Hematopoietic multipotent progenitor cell treated with erythropoietin and hydrocortisone succinate and interleukin-3 and kit ligand, for 17 days (in vitro differentiated cells): ENCODE measurements at regions not wholly inside any gene's neighbourhood (a gene's known extent, or its start where the extent isn't known, plus 50 kb on each side); places are given as distances from the start of the nearest gene placed in this dataset.

ENCODE experiments used
- DNase-seq: peaks from one replicate; pipeline ENCODE4 v3.0.0-alpha.2; 2015; ENCODE audit warnings: low spot score

DNA sequence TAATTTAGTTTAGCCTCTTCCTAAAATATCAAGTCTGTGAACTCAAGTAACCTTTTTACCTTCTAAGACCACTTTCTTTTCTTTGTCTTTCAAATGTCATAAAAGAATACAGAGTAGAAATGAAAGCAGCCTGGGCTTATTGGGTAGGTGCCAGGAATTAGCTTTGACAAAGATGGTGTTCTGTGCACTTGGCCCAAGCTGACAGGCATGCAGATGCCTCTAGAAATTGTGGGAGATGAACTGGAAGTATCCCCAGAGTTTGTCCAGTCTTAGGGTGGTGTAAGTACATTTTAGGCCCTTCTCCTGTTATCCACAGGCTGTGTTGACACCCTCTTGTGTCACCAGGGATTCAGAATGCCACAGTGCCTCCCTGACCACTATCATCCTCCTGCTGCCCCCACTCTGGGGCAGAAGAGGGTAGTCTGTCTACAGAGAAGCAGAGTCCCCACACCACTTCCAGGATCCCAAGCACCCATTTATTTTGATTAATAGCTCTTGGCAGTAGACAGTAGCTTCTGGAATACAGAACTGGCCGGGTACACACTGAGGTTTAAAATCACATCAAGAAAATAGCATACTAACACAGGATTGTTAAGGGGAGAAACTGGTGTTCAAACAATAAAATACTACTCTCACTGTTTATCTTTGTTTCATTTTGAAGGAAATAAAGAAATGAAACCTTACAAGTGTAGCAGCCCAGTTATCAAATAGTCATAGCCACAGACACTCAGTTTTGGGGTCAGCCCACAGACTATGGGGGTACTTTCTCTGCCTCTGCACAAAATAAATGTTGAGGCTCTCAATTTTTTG lies 343.2 kb downstream of the KCNRG start:
- DNase-seq: no peak

DNA sequence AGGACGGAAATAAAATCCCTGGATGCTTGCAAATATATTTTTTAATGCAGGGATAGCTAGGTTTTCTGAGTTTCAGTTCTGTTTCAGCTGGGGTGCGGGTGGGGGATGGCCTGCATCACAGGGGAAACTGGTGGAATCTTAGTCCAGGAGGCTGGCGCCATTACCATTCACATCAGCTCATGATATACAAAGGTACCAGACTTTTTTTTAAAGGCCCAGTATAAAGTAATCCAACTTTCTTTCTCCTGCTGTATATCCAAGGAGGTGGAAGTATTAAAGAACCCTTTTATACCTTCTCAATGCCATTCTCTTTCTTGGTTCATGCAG lies 343.8 kb downstream of the KCNRG start:
- no peak for DNase-seq

DNA sequence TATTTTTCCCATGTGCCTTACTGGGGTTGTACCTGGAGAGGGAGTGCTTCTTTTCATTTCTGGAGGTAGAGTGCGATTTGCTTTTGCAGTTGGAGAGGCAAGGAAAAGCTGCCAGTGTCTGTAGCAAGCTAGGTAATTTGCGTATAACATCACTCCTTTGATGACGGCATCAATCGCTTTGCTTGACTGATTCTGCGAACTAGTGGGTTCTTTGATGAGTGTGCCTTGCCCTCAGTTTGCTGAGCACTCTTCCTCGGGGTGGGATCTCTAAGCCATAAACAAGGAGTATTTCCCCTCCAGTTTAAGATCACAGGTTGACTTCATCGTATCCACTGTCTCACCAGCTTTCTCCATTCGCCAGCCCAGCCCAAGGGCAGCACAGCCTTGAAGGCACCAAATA lies 344.5 kb downstream of the KCNRG start:
- no peak for DNase-seq

DNA sequence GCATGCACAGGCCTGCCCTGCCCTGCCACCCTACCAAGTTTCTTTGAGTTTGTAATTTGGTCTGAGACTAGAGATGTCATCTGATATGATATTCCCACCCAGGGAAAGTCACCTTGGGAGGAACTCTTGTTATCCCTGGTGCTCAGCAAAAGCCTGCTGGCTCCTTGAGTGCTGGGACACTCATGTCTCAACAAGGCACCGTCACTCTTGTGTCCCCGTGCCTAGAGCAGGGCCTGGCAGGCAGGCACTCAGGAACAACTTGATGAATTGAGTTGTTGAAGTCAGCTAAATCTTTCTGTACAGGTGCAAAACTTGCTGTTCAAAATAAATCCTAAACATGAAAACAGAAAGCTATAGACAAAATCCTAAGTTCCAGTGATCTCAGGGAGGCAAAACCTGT lies 345.4 kb downstream of the KCNRG start:
- no peak for DNase-seq

DNA sequence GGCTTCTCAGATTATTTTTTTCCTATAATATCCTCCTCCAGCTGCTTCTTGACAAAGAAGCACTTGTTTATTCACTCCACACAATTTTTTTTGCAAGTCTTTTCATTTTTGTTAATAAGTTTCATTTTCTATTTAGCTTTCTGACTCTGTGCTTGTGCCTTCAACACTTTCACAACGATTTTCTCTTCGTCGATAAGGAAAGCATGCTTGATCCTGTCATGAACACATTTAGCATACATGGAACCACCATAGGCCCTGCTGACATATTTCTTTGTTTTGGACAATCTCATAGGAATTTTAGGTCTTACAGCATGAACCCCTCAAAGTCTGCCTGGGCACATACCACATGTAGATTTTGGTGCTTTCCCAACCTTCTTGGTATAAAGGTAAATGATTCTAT lies 346.0 kb downstream of the KCNRG start:
- no peak for DNase-seq

DNA sequence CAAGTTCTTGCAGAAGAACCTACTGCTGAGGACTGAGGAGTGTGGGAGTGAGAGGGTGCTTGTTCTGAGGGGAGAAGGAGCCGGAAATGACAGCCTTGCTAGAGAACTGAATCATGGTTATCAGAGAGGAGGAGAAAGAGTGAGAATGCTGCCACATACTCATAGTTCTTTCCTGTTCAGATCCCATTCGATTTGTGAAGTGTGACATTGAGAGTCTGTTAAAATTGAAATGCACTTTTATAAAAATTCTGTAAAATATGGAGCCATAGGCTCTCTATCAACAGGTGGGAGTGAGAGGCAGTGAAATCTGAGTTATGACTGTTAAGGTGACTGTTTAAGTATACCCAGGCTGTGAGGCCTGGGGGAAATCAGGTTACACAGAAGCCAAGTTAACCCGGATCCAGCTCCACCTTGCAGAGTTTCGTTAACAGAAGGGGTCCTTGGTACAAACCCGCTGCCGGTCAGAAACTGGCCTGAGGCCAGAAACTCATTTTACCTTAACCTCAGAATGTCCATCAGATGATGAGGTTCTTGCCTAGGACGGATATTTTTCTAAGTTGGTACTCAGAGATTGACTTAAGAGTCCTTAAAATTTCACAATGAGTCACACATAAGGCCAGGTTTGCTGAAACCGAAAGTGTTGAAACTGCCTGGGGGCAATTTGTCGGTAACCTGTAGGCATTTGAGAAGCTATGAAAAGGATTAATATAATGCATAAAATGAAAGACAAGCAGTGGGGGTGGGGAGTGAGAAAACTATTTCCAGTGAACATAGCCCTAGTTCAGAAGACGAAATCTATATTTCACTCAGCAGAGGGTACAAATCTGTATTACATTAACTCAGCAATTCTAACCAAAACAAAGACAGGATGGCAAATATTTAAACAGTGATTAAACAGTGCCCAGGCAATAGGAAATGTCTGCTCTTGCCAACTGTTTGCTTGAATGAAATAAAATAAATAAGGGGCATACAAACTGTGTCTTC lies 350.5 kb downstream of the KCNRG start:
- no peak for DNase-seq

DNA sequence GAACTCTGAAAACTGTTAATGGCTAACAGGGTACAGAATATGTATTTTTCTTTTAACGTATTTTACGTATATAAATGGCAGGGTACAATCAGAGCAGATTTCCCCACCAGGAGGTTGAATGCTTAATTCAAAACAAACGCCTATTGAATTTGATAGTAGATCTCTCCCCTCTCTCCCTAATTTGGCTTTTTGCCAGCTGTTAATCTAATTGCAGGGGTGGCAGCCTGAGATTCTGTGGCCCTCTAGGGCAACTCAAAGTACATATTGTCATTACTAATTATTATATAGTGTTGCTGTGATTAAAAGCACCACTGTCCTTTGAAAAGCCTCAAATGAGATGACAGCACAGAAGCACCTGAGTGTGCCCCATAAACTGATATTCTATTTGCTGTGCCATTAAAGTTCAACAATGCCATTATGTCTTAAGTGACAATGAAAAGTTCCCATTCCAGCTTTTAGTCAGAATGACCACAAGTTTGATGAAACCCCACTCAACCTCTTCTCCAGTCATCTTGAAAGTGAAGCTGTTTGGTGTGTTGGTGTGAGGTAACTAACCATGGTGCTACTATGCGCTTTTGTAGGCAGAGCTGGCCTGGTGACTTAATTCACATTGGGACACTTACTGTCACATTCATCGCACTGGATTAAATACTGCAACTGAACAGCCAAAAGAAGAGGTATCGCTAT lies 351.4 kb downstream of the KCNRG start:
- no peak for DNase-seq

DNA sequence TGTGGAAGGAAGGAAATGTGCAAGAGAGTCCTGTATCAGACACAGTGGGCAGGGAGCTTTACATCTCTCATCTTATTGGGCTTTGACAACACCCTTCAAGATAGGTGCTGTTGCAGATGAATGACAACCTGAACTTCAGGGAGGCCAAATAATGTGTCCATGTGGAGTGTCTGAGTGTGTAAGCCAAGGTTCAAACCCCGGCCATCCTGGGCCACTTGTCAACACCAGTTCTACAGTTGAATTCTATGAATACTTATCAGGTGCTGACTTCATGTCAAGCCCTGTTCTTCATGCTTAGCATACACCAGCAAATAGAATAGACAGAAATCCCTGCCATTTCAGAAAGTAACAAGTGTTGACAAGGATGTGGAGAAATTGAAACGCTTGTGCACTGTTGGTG lies 354.4 kb downstream of the KCNRG start:
- no peak for DNase-seq

DNA sequence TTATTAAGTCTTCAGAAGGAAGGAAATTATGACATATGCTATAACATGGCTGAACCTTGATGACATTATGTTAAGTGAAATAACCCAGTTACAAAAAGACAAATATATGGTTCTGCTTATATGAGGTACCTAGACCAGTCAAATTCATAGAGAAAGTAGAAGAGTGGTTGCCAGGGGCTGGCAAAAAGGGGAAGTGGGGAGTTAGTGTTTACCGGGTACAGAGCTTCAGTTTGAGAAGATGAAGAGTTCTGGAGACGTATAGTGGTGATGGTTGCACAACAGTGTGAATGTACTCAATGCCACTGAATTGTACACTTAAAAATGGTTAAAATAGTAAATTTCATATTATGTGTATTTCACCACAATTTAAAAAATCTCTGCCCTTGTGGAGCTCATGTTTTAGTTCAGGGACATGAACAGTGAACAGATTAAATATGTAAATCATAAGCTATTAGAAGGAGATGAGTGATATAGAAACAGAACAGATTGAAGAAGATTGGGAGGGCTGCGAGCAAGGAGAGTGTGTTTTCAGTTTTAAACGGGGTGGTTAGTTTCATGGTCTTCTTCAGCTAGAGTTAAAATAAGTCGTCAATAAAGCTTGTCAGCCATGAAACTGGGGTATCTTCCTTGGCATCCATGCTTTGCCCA lies 355.2 kb downstream of the KCNRG start:
- no peak for DNase-seq

DNA sequence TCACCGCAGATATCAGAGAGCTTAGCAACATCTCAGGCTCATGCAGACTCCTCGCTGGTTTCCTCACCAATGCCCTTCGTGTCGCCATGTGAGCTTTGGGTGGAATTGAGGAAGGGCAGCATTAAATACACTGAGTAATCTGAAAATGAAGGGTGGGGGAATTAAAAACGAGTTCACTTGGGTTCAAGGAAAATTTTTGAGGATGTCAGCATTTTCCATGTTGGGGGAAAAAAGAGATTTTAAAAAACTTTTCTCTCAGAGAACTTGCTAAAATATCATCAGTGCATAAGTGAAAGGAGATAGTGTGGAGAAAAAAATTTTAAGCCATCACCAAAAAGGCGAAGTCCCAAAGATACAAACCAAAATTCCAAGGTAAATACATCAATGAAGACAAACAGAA lies 359.3 kb downstream of the KCNRG start:
- no peak for DNase-seq

DNA sequence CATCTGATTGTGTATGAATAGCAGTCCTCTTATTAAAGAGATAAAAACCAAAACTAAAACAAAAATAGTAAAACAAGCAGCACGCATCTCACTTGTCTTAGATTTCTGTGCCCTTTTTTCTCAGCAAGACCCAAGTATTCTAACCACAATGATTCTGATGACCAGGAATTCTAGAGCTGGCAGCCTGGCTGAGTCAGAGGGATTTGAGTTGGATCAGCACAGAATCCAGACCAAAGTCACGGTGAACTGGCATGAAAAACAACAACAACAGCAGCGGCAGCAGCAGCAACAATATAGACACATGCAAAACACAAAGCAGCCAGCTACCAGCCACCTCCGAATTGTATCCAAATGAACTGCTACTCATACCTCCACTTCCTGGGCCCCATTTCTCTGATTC lies 360.5 kb downstream of the KCNRG start:
- no peak for DNase-seq

DNA sequence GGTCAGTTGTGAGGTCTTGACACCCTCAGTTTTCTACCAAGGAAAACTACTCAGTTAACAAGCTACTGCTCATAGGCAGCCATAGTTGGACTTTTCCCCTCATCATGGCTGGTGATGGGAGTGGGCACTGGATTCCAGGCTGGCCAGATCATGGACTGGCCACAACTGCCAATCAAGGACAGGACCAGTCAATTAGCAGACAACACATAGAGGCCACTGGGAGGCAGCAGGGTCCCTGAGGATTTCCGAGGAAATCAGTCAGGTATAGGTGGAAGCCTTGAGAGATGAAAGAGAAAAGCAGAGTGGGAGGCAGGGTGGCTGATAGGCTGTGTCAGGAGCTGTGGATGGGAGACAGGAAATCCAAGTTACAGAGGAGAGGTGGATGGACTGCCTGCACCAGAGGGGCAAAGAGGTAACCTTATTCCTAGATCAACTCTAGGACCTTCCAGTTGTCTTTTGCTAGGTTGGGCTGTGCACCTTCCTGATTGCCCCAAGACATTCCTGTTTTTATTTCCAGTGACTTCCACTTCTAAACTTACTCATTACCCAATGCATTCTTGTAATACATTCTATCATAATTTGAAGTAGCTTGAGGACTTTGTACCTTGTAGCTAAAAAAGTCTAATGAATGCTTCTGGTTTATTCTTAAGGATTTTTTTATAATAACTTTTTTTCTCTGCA lies 361.8 kb downstream of the KCNRG start:
- DNase-seq: no peak

DNA sequence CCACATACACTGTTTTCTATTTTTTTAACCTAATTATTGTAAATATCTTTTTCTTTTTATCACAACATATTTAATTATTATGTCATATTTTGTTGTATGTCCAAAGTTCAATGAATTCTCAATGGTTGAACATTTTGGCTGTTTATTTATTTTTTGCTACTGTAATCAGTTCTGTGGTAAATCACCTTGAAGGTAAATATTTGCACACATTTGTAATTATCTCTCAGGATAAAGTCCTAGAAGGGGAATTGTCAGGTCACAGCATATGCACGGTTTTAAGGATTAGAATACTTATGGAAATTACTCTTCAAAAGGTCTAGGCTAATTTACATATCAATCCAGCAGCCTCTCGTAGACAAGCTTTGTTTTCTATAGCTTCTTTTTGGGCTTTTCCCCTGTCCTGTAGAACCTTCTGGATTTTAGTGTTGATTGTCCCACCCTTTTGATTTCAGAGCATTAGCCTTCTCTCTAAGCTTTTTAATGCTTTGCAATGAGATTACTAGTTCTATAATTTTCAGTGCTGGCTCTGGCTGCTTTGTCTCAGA lies 362.6 kb downstream of the KCNRG start:
- no peak for DNase-seq

DNA sequence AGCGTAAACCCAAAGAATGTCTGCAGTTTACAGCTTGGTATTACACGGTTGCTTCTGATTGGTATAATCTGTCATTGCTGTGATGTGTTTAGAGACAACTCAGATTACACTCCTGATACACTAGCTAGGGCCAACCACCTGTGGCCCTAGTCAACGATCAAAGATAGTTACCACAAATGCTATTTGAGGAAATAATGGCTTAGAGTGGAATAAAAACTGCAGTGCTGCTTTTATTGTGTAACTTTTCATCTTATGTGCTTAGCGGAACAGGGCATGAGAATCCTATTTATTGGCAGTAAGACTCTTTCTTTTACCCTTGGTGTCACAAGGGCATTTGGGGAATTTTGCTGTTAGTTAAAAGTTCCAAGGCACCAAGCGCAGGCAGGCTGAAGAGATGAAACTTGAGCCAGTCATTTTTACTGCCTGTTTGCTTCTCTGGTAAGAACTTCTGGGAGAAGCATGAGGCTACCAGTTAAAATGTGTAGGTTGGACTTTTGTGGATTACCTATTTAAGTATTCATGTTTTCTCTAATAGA lies 363.3 kb downstream of the KCNRG start:
- DNase-seq: no peak

DNA sequence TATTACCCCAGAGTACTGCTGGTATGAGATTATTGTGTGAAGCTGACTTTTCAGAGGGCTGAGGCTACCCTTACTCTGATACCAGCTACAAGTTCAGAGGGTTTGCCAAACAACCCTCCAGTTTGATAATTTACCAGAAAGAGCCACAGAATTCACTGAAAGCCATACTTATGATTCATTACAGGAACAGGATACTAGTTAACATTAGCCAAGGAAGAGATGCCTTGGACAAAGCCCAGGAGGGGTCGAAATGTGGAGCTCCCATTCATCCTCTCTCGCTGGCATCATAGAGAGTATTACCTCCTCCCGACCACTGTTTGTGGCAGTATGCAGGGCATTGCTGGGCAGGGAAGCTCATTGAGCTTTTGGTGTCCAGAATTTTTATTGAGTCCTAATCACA lies 364.3 kb downstream of the KCNRG start:
- DNase-seq: no peak

DNA sequence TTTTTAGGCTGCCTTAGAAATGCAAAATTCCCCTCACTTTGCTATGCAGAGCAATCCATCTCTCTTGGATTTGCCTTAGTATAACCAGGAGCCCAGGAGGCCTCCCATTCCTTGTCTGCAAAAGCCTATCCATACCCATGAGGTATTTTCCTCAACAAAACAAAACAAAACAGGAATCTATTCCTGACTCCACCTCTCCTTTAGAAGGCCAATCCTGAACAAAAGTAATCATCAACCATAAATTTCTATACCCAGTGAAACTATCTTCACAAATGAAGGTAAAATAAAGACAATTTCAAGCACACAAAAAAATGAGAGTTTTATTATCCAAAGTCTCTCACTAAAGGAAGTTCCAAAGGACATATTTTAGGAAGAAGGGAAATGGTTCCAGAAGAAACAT lies 365.7 kb downstream of the KCNRG start:
- DNase-seq: no peak

DNA sequence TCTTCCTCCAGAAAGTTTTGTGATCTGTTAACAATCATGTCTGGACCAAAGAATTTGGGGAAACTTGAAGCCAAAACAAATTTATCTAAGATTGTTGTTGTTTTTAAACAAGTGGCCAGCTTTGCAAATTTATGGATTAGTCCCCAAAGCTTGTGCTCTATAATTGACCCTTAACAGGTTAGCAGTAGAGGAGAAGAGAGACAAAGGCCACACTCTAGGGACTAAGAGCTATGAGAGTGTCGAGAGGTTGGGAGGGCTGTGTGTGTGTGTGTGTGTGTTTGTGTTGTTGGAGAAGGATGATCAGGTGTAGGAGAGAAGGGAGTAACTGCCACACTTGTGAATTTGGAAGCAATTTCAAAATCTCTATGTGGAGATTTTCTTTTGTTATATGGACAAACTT lies 367.3 kb downstream of the KCNRG start:
- DNase-seq: no peak

DNA sequence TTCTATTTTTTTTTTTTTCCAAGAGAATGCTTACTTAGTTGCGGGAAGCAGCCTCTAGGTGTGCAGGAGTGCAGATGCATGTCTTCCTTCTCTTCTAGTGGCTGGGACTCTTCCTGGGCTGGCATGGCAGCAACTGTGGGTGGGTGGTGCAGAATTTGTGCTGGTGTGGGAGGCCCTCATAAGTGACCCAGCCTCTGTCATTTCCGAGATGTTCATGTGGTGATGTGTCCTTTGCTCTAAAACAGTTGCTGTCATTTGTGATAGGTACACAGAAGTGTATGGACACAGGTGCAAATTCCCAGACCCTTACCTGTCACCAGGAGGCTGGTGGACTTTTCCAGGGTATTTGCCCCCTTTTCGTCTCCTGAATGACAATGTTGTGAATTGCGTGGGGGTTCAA lies 367.7 kb downstream of the KCNRG start:
- no peak for DNase-seq

DNA sequence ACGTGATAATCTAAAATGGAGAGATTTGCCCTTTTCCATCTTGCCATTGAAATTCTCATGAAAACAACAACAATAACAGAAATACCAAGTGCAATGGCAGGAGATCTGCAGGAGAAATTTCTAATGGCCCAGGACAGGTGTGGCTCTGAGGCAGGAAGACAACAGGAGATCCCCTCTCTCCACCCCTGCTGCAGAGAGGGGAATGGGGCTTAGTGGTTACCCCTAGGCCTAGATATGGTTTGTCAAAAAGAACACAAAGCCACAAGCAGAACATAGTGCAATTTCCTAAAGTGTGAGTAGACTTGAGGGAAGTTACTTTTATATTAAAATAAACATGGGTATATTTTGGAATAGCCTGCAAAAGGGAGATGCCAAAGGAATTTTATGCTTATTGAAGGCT lies 369.5 kb downstream of the KCNRG start:
- DNase-seq: no peak

DNA sequence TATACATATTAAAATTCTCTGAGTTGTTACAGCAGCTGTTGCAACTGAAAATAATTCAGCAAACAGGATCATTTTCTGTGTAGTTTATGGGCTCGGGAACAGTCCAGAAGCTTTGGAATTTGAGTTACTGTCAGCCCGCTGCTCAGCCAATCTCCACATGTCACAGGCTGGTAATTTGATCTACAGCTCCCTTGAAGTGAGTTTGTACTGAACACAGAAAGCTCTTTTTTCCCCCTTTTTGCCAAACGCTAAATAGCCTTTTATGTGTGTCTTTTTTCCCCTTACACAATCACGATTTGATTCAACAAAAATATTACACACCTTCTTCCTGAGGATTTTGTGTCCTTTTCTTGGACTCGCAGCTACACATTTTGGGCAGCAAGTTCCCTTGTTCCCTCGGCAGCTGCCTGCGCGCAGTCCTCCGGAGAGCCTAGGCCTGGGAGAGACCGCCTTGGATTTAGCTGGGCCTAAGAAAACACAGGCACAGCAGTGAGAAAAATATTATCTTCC lies 371.4 kb downstream of the KCNRG start:
- no peak for DNase-seq

DNA sequence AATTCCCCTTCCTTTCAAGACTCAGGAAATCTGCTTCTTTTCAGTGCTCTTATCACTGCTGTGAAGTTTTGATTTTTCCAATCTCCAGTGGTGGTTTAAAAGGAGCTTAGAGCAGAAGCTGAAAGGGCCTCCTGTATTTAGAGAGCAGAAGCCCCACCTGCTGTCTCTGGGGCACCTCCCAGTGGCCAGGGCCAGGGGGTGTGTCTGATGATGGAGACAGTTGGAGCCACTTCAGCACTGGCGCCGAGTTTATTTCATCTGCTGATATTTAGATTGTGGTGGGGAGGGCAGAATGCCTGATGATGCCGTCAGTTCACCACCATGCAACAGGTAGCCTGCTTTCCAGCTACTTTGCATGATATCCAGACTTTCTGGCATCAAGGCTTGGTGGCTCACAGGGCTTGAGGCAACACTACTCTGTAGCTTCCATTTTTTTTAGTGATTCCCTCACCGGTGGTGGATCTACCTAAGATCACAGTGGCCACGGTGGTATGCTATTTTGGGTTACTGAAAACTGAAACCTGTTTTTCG lies 371.9 kb downstream of the KCNRG start:
- no peak for DNase-seq
